Activated CD4-positive, CD25-positive, alpha-beta regulatory T cell (primary cell): ENCODE measurements at regions not wholly inside any gene's neighbourhood (a gene's known extent, or its start where the extent isn't known, plus 50 kb on each side); places are given as distances from the start of the nearest gene placed in this dataset.

Source experiments
- DNase-seq, 4 experiments: peaks; one replicate each; lab custom pipeline; 2025; lab: John Stamatoyannopoulos, UW

GRCh38 chr10:6342096-6342685 lies 139.5 kb downstream of the PFKFB3 start:
- DNase-seq, result no peak

GRCh38 chr10:6343305-6344010 lies 140.7 kb downstream of the PFKFB3 start:
- DNase-seq, result no peak

GRCh38 chr10:6345404-6345803 lies 142.7 kb downstream of the PFKFB3 start:
- DNase-seq, result no peak

GRCh38 chr10:6346631-6347030 lies 143.9 kb downstream of the PFKFB3 start:
- no peak for DNase-seq

- DNase-seq, result peak in 2 of 4 experiments; percentile 20 to 25
Observed at GRCh38 chr10:6347391-6347951, 144.7 kb downstream of the PFKFB3 start.

- DNase-seq, result peak; percentile 27 to 58 (median 48)
Observed at GRCh38 chr10:6348096-6348874, 145.6 kb downstream of the PFKFB3 start.

GRCh38 chr10:6349846-6350535 lies 147.3 kb downstream of the PFKFB3 start:
- no peak for DNase-seq

- no peak for DNase-seq
Observed at GRCh38 chr10:6350609-6351008, 147.9 kb downstream of the PFKFB3 start.

- no peak for DNase-seq
Observed at GRCh38 chr10:6351495-6351894, 148.8 kb downstream of the PFKFB3 start.

- no peak for DNase-seq
Observed at GRCh38 chr10:6353526-6353925, 150.8 kb downstream of the PFKFB3 start.

GRCh38 chr10:6354168-6354772 lies 151.5 kb downstream of the PFKFB3 start:
- no peak for DNase-seq

- no peak for DNase-seq
Observed at GRCh38 chr10:6356280-6356793, 153.6 kb downstream of the PFKFB3 start.

GRCh38 chr10:6361869-6362268 lies 159.1 kb downstream of the PFKFB3 start:
- DNase-seq, result no peak

- DNase-seq, result no peak
Observed at GRCh38 chr10:6362879-6363278, 160.1 kb downstream of the PFKFB3 start.

GRCh38 chr10:6363511-6363910 lies 160.8 kb downstream of the PFKFB3 start:
- no peak for DNase-seq

GRCh38 chr10:6364283-6364682 lies 161.6 kb downstream of the PFKFB3 start:
- no peak for DNase-seq

GRCh38 chr10:6364893-6365292 lies 162.2 kb downstream of the PFKFB3 start:
- no peak for DNase-seq

GRCh38 chr10:6365384-6365783 lies 162.7 kb downstream of the PFKFB3 start:
- DNase-seq, result no peak
